Kidney (tissue), 13 donors: ENCODE measurements at regions not wholly inside any gene's neighbourhood (a gene's known extent, or its start where the extent isn't known, plus 50 kb on each side); places are given as distances from the start of the nearest gene placed in this dataset.

Experiments
- DNase-seq, 5 donors: peaks; one replicate each; pipeline ENCODE4 v3.0.0-alpha.2; 2013 to 2020
- FAIRE-seq: peaks from 2 replicates; lab custom pipeline; 2012; peaks lifted over from hg19 to GRCh38; lab: Jason Lieb, UNC
- H3K27ac ChIP-seq, 2 donors: one replicate each; pipeline ENCODE4 v1.7.0; 2013; ENCODE audit warnings: low read depth in 2 of 2, low read length in 2 of 2, inconsistent platforms in 1 of 2
- H3K27me3 ChIP-seq: one replicate; pipeline ENCODE4 v1.7.1; 2013; ENCODE audit warnings: low read length, inconsistent platforms; ENCODE audit not compliant: control insufficient read depth, insufficient read depth
- H3K36me3 ChIP-seq, 3 donors: one replicate each; pipeline versions ENCODE4 v1.7.0 to v1.7.1; 2013; ENCODE audit warnings: low read length in 3 of 3, control low read depth in 1 of 3, inconsistent platforms in 1 of 3; ENCODE audit not compliant: insufficient read depth in 3 of 3, control insufficient read depth in 2 of 3
- H3K4me1 ChIP-seq, 3 donors: one replicate each; pipeline versions ENCODE4 v1.7.0 to v1.7.1; 2013; ENCODE audit warnings: low read length in 3 of 3, inconsistent platforms in 1 of 3, low read depth in 1 of 3; ENCODE audit not compliant: control insufficient read depth in 2 of 3, insufficient read depth in 2 of 3
- H3K4me3 ChIP-seq, 3 donors: one replicate each; pipeline versions ENCODE4 v1.7.0 to v1.8.1; 2013; ENCODE audit warnings: low read length in 3 of 3, control low read depth in 1 of 3, inconsistent platforms in 1 of 3
- H3K9ac ChIP-seq, 3 donors: one replicate each; pipeline versions ENCODE4 v1.7.0 to v1.7.1; 2013; ENCODE audit warnings: low read length in 3 of 3, control low read depth in 1 of 3, inconsistent platforms in 1 of 3
- H3K9me3 ChIP-seq, 3 donors: one replicate each; pipeline versions ENCODE4 v1.7.0 to v1.7.1; 2013; ENCODE audit warnings: low read length in 3 of 3, control low read depth in 1 of 3, inconsistent platforms in 1 of 3; ENCODE audit not compliant: control insufficient read depth in 2 of 3, insufficient read depth in 1 of 3
- intact Hi-C: fragments of 100-400 bp; cut with DNase I; formaldehyde crosslinking; loops from one replicate; pipeline ENCODE4 v1.11.1; 2022
- TF ChIP-seq, protein P1 (sequence below): IDR thresholded peaks from 3 replicates; pipeline ENCODE4 v1.5.1; 2012; ENCODE audit warnings: mild to moderate bottlenecking, moderate library complexity, borderline replicate concordance; ENCODE audit not compliant: insufficient read depth; ENCODE audit errors: extremely low read depth
- donor health status: control.
- donor health status: control.
- donor health status: control.
- donor health status: control.
- donor health status: control.
- donor health status: DM: yes; HTN: yes; CAD: no.
- donor health status: Normal renal cell carcinoma (clear cell type).

DNA sequence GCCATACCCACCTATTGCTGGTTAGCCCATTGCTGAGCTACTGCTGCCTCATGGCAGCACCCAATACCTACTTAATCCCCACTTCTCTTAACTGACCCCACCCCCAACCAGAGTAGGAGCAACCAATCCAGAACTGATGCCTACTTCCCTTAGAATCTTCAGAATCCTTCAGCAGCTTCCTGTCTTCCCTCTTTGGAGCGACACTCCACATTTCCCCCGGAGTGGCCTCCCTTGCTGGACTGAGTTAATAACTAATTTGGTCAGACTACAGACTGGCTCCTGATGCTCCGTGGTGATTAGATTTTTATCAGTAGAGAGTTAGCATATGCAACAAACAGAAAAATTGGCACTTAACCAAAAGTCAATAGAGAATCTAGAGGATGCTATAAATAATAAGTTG, 51.2 kb upstream of the UBR2 start:
- FAIRE-seq: no peak
- TF ChIP-seq, protein P1, sequence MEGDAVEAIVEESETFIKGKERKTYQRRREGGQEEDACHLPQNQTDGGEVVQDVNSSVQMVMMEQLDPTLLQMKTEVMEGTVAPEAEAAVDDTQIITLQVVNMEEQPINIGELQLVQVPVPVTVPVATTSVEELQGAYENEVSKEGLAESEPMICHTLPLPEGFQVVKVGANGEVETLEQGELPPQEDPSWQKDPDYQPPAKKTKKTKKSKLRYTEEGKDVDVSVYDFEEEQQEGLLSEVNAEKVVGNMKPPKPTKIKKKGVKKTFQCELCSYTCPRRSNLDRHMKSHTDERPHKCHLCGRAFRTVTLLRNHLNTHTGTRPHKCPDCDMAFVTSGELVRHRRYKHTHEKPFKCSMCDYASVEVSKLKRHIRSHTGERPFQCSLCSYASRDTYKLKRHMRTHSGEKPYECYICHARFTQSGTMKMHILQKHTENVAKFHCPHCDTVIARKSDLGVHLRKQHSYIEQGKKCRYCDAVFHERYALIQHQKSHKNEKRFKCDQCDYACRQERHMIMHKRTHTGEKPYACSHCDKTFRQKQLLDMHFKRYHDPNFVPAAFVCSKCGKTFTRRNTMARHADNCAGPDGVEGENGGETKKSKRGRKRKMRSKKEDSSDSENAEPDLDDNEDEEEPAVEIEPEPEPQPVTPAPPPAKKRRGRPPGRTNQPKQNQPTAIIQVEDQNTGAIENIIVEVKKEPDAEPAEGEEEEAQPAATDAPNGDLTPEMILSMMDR: no peak
- H3K4me1 ChIP-seq: peaks cover 0 to 3% (median 0%) of the 10 kb centered on the region in 3 donors
- no peaks in the 10 kb centered on the region for H3K27me3 ChIP-seq
- no peak overlapping the region for H3K27ac ChIP-seq
- H3K4me3 ChIP-seq: no peak overlapping the region
- DNase-seq: peak in 3 of 5 donors; percentile 37 to 79 (median 62)
- no peaks in the 10 kb centered on the region for H3K36me3 ChIP-seq
- no peak overlapping the region for H3K9ac ChIP-seq
- intact Hi-C loops: no loop called here
- no peaks in the 10 kb centered on the region for H3K9me3 ChIP-seq

DNA sequence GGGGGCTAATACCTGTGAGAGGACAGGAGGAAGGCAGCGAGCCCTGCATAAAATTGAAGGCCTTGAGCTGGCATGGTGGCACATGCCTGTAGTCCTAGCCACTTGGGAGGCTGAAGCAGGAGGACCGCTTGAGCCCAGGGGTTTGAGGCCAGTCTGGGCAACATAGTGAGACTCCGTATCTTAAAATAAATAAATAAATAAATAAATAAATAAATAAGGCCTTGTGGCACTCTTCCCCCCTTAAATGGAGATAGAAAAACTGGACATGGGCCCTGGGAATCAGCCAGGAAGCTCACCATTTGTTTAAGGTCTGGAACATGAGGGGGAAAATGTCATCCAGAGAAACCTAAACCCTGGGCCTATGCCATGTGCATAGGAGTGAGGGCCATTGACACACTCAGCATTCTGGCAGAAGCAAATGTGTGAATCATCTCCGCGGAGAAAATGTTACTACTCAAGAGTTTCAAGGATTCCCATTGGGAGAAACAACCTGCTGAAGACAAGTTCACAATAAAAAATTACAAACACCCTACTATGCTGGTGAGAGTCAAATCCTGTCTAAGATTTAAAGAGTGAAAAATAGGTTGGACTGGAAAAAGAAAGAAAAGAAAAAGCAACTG, 51.9 kb upstream of the UBR2 start:
- TF ChIP-seq, protein P1: no peak
- FAIRE-seq: no peak
- no peak overlapping the region for H3K9ac ChIP-seq
- H3K27ac ChIP-seq: no peak overlapping the region
- no peaks in the 10 kb centered on the region for H3K27me3 ChIP-seq
- H3K9me3 ChIP-seq: no peaks in the 10 kb centered on the region
- H3K4me1 ChIP-seq: peaks cover 0 to 3% (median 0%) of the 10 kb centered on the region in 3 donors
- intact Hi-C loops: no loop called here
- H3K4me3 ChIP-seq: no peak overlapping the region
- peak in 1 of 5 donors; percentile 4 for DNase-seq
- H3K36me3 ChIP-seq: no peaks in the 10 kb centered on the region

DNA sequence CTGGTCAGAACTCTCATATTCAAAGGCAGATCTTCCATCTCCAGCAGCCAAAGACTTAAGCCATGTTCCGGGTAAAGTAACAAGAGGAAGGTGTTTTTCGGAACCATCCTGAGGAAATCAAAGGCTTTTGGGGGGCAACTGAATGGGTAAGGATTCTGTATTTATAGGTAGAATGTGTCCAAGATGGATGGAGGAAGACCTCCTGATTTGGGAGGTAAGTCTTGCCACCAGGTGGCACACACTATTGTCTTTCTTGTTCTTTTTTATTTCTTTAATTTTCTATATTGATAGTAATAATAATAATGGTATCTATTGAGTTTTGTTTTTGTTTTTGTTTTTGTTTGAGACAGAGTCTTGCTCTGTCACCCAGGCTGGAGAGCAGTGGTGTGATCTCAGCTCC, 53.0 kb upstream of the UBR2 start:
- no peak overlapping the region for H3K4me3 ChIP-seq
- intact Hi-C loops: no loop called here
- no peak overlapping the region for H3K9ac ChIP-seq
- no peak overlapping the region for H3K27ac ChIP-seq
- TF ChIP-seq, protein P1: no peak
- peaks cover 0 to 3% (median 0%) of the 10 kb centered on the region in 3 donors for H3K4me1 ChIP-seq
- H3K36me3 ChIP-seq: no peaks in the 10 kb centered on the region
- no peak for FAIRE-seq
- no peaks in the 10 kb centered on the region for H3K27me3 ChIP-seq
- no peak for DNase-seq
- H3K9me3 ChIP-seq: no peaks in the 10 kb centered on the region

DNA sequence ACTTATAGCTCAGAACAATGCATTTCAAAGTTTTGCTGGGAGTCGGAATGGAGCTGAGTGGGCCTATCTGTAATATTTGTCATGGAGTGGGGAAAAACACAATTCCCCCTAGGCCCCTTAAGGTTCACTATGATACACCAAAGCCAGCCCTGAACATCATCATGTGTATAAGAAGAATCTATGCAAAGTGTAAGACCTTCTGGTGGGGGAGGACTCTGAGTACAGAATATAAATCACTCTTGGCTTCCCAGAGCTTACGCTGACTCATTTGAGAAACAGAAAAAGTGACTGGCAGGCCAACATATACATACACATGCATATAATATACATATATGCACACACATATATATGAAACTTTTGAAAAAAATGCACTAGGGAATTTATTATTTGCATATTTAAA, 54.1 kb upstream of the UBR2 start:
- no peaks in the 10 kb centered on the region for H3K9me3 ChIP-seq
- H3K27ac ChIP-seq: no peak overlapping the region
- no peaks in the 10 kb centered on the region for H3K36me3 ChIP-seq
- no peak overlapping the region for H3K9ac ChIP-seq
- no peak for DNase-seq
- no peak for FAIRE-seq
- intact Hi-C loops: no loop called here
- H3K4me3 ChIP-seq: no peak overlapping the region
- no peaks in the 10 kb centered on the region for H3K27me3 ChIP-seq
- H3K4me1 ChIP-seq: peaks cover 0 to 3% (median 0%) of the 10 kb centered on the region in 3 donors
- TF ChIP-seq, protein P1: no peak
